GM12873 (cell line): ENCODE measurements at regions not wholly inside any gene's neighbourhood (a gene's known extent, or its start where the extent isn't known, plus 50 kb on each side); places are given as distances from the start of the nearest gene placed in this dataset.
A peak's percentile ranks its signal among the peaks of the same experiment; 100 is the strongest.

Experiments
- TF ChIP-seq, protein P1 (sequence below): IDR thresholded peaks from 2 replicates; pipeline ENCODE4 v1.5.1; 2012; ENCODE audit warnings: low read depth, mild to moderate bottlenecking, moderate library complexity, low read length, control low read depth; ENCODE audit not compliant: insufficient read depth; ENCODE audit errors: missing control alignments

GRCh38 chr13:38045278-38046048 lies 175.9 kb upstream of the TRPC4 start:
- TF ChIP-seq, protein P1, sequence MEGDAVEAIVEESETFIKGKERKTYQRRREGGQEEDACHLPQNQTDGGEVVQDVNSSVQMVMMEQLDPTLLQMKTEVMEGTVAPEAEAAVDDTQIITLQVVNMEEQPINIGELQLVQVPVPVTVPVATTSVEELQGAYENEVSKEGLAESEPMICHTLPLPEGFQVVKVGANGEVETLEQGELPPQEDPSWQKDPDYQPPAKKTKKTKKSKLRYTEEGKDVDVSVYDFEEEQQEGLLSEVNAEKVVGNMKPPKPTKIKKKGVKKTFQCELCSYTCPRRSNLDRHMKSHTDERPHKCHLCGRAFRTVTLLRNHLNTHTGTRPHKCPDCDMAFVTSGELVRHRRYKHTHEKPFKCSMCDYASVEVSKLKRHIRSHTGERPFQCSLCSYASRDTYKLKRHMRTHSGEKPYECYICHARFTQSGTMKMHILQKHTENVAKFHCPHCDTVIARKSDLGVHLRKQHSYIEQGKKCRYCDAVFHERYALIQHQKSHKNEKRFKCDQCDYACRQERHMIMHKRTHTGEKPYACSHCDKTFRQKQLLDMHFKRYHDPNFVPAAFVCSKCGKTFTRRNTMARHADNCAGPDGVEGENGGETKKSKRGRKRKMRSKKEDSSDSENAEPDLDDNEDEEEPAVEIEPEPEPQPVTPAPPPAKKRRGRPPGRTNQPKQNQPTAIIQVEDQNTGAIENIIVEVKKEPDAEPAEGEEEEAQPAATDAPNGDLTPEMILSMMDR = peak; percentile 61

GRCh38 chr13:38044067-38044466 lies 174.5 kb upstream of the TRPC4 start:
- TF ChIP-seq, protein P1 = no peak

GRCh38 chr13:38042771-38043170 lies 173.2 kb upstream of the TRPC4 start:
- TF ChIP-seq, protein P1 = no peak

DNA sequence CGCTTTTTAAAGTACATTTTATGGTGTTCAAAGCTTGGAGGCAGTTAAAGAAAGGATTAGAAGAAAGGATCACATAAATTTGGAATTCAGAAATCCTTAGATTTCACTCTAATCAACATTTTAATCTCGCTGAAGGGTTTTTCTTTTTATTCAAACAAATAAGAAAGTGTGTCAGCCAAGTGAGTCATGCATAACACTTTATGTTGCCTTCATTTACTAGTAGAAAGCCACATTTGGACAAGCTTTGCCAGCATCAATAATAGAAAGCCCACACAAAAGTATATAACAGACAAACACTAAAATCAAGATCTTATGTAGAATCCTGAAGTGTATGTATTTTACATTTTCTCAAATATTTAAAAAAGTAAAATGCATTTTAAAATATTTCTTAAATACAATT lies 154.9 kb upstream of the TRPC4 start:
- TF ChIP-seq, protein P1 = no peak

GRCh38 chr13:38017320-38017719 lies 147.7 kb upstream of the TRPC4 start:
- TF ChIP-seq, protein P1 = no peak

- TF ChIP-seq, protein P1 = no peak
Measured at GRCh38 chr13:38013676-38014075, 144.1 kb upstream of the TRPC4 start.

DNA sequence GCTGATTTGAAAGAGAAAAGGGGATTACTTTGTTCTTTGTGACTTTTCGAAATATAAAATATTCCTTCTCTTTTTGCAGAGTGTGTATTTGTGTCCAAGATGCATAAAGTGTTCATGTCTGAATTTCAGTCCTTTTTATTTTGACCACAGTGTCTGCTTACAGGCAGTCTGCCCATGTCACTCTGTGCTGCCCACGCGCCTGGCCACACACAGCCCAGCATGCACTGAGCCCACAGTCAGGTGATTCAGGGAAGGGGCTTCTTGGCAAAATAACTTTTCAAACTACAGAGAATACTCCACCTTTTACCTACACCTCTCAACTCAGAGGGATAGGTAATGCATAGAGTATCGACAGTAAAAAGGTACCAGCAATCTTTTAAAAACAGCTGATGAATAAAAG lies 142.5 kb upstream of the TRPC4 start:
- TF ChIP-seq, protein P1 = no peak
